ENCODE measurements at regions not wholly inside any gene's neighbourhood (a gene's known extent, or its start where the extent isn't known, plus 50 kb on each side); places are given as distances from the start of the nearest gene placed in this dataset.

GRCh38 chr12:115140981-115141655 is 457.1 kb upstream of the TBX3 start:
- H3K4me3 ChIP-seq (ENCODE audit: low read depth, low read length): no peak overlapping the region
- no peak for TF ChIP-seq CTCF (IDR thresholded peaks at IDR 0.05; ENCODE audit: control insufficient read depth, extremely low read depth, insufficient read depth)
- DNase-seq (ENCODE audit: low read depth): no peak

GRCh38 chr12:115137812-115138521 is 454.0 kb upstream of the TBX3 start:
- no peak overlapping the region for H3K4me3 ChIP-seq (ENCODE audit: low read depth, low read length)
- no peak for TF ChIP-seq CTCF (IDR thresholded peaks at IDR 0.05; ENCODE audit: control insufficient read depth, extremely low read depth, insufficient read depth)
- DNase-seq (ENCODE audit: low read depth): no peak

- DNase-seq (ENCODE audit: low read depth): peak; percentile 75
- no peak for TF ChIP-seq CTCF (IDR thresholded peaks at IDR 0.05; ENCODE audit: control insufficient read depth, extremely low read depth, insufficient read depth)
These were observed 451.8 kb upstream of the TBX3 start for GRCh38 chr12:115135800-115136211.

GRCh38 chr12:115134298-115134697 is 450.3 kb upstream of the TBX3 start:
- no peak for TF ChIP-seq CTCF (IDR thresholded peaks at IDR 0.05; ENCODE audit: control insufficient read depth, extremely low read depth, insufficient read depth)
- no peak for DNase-seq (ENCODE audit: low read depth)

More at GRCh38 chr12:115135800-115136211, 451.8 kb upstream of the TBX3 start:
- no peak overlapping the region for H3K4me3 ChIP-seq (ENCODE audit: low read depth, low read length)

GRCh38 chr12:115132905-115133304 is 448.9 kb upstream of the TBX3 start:
- no peak for TF ChIP-seq CTCF (IDR thresholded peaks at IDR 0.05; ENCODE audit: control insufficient read depth, extremely low read depth, insufficient read depth)
- no peak overlapping the region for H3K4me3 ChIP-seq (ENCODE audit: low read depth, low read length)
- no peak for DNase-seq (ENCODE audit: low read depth)

More at GRCh38 chr12:115134298-115134697, 450.3 kb upstream of the TBX3 start:
- H3K4me3 ChIP-seq (ENCODE audit: low read depth, low read length): no peak overlapping the region

GRCh38 chr12:115132145-115132544 is 448.2 kb upstream of the TBX3 start:
- no peak overlapping the region for H3K4me3 ChIP-seq (ENCODE audit: low read depth, low read length)
- no peak for DNase-seq (ENCODE audit: low read depth)
- no peak for TF ChIP-seq CTCF (IDR thresholded peaks at IDR 0.05; ENCODE audit: control insufficient read depth, extremely low read depth, insufficient read depth)
